ENCODE measurements at regions not wholly inside any gene's neighbourhood (a gene's known extent, or its start where the extent isn't known, plus 50 kb on each side); places are given as distances from the start of the nearest gene placed in this dataset.
"Not testable (repeated sequence)": the region's sequence is repeated elsewhere in the genome, so short reads cannot be mapped to it uniquely, and the experiment has no call there.

DNA sequence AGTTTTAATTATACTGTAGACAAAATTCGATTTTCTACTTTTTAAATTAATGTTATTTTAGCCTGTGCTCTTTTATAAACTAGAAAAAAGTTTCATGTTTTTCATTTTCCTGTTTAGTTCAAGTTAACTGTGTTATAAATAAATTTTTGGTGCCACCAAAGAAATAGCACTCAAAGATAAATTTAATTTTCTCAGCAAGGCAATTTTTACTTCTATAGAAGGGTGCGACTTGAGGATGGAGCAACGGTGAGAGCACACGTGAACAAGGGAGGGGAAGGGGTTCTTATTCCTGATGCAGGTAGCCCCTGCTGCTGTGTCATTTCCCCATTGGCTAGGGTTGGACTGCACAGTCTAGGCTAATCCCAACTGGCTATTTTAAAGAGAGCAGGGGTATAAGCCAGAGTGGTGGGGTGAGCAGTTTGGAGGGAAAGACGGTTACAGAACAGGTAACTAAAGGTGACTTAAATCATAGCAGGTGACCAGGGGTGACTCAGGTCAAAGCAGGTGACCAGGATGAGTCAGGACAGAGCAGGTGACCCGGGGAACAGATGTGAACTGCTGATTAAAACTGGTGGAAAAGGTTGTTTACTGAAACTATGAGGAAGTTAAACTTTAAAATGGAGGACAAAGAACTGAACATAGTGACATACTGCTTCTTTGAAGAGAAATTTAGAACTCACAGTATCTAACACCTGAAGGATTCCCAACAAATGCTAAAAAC, 104.6 kb upstream of the GPBP1 start:
- no peak for DNase-seq

DNA sequence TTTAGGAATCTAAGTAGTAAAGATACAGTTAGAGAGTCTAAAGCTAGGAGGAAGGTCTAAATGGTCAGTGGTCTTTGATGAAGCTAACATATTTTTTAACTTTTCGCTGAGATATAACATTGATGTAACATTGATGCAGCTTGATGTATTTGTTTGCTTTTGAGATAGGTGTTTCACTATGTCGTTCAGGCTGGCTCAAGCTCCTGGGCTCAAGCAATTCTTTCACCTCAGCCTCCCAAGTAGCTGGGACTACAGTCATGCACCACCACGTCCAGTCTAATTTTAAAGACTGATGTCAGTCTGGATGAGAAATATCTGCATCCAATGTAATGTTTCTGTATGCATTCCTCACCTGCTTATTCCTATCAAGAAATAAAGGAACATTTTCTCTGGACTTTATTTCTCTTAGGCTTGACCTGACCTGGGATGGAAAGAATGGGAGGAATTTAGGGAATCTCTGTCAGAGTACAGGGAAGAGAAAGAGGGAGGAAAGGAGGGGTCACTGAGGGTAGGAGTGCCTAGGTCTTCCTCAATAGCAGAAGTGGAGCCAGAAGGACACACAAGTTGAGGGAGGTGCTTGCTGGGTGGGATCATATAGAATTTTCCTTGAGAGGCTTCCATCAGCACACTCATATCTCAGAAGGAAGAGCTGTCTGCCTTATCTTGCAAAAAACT, 101.5 kb upstream of the GPBP1 start:
- no peak for DNase-seq

DNA sequence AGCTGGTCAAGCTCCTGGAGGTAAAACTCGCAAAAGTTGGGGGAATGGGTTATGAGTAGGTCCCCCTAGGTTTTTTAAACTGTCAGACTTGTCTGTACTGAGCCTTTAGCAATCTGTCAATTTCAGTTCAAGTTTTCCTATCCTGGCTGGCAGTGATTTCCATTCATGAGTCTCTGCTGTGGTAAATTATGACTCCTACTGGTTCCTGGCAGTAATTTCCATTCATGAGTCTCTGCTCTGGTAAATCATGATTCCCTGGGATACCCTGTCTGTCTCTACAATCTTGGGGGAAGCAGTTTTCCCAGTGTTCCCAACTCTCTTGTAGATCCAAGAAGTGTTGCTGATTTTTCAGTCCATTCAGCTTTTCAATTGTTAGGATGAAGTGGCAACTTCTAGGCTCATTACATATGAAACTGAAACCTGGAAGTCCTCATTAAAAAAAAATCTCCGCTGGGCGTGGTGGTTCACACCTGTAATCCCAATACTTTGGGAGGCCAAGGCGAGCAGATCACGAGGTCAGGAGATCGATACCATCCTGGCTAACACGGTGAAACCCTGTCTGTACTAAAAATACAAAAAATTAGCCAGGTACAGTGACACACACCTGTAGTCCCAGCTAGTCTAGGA, 91.3 kb upstream of the GPBP1 start:
- DNase-seq = no peak

DNA sequence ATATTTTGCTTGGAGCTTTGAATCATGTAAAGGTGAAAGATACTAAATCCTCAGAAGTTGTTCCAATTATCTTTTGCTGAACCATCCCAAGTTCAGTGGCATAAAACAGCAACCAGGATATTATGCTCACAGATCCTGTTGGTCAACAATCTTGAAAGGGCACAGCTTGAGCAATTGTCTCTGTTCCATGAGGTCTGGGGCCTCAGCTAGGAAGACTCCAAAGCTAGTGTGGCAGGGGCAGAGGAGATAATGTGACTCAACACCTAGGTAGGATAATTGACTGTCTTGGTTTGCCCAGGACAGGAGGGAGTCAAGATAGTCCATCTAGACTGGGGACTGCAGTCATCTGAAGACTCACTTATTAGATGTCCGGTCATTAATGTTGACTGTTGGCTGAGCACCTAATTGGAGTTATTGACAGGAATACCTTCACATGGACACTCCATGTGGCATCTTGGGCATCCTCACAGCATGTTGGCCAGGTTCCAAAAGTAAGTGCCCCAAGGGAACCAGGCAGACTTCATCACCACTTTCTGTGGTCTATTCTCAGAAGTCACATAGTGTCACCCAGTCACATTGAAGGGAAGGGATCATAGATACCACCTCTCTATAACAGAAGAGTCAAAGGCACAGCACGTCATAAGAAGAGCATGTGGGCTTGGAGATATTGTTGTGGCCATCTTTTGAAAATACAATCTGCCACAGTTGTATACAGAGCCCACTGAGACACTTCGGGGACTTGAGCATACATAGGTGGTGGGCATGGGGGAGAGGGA, 88.4 kb upstream of the GPBP1 start:
- no peak for DNase-seq

DNA sequence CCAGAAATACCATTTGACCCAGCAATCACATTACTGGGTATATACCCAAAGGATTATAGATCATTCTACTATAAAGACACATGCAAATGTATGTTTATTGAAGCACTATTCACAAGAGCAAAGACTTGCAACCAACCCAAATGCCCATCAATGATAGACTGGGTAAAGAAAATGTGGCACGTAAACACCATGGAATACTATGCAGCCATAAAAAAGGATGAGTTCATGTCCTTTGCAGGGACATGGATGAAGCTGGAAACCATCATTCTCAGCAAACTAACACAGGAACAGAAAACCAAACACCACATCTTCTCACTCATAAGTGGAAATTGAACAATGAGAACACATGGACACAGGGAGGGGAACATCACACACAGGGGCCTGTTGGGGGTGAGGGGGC, 85.9 kb upstream of the GPBP1 start:
- DNase-seq = not testable (repeated sequence)

DNA sequence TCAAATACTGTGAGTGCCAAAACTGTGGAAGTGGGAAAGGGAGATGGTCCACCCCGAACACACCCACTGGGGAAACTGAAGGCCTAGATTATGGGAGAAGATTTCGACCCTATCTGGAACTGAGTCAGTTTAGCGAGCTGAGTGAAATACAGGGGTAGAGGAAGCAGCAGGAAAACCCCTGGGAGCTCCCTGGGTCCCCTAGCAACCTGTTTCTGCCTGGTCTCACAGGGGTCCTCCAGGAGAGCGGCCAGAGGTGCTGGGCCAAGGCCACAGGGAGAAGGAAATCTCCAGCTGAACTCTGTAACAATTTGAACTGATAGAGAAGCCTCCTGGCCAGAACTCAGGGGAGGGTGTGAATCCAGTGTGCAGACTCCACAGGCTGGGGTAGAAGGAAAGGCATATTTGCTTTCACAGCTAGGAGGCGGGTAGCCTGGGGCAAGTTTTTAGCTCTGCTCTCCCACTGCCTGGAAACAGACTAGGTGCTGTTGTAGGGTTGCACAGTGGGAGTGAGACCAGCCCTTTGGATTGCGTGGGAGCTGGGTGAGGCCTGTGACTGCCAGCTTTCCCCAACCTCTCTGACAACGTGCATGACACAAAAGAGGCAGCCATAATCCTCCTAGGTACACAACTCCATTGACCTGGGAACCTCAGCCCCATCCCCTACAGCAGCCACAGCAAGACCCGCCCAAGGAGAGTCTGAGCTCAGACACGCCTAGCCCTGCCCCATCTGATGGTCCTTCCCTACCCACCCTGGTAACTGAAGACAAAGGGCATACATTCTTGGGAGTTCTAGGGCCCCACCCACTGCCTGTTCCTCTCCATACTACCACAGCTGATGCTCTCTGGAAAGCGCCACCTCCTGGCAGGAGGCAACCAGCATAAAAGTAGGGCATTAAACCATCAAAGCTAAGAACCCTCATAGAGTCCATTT, 78.8 kb upstream of the GPBP1 start:
- no peak for DNase-seq

DNA sequence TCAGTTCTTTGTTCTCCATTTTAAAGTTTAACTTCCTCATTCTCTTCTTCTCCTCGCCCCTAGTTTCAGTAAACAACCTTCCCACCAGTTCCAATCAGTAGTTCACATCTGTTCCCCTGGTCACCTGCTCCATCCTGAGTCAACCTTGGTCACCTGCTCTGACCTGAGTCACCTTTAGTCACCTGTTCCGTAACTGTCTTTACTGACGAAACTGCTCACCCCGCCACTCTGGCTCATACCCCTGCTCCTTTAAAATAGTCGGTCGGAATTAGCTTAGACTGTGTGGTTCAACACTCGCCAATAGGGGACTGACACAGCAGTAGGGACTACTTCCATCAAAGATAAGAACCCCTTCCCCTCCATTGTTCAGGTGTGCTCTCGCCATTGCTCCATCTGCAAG, 76.3 kb upstream of the GPBP1 start:
- no peak for DNase-seq

DNA sequence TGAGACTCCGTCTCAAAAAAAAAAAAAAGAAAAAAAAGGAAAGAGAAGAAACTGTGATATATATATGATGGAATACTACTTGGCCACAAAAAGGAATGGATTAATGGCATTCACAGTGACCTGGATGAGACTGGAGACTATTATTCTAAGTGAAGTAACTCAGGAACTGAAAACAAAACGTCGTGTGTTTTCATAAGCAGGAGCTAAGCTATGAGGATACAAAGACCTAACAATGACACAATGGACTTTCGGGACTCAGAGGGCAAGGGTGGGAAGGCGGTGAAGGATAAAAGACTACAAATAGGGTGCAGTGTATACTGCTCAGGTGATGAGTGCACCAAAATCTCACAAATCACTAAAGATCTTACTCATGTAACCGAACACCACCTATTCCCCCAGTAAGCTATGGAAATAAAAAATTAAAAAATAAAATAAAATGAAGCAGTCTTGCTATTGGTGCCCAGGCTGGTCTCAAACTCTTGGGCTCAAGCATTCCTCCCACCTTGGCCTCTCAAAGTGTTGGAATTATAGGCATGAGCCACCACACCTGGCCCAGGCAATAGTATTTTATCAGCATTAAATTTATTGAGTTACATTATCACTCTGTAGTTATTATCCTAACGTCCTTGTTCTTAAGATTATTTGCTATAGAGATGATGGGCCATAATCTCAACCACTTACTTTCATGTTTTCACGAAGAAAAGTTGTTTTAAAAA, 71.5 kb upstream of the GPBP1 start:
- DNase-seq = no peak

DNA sequence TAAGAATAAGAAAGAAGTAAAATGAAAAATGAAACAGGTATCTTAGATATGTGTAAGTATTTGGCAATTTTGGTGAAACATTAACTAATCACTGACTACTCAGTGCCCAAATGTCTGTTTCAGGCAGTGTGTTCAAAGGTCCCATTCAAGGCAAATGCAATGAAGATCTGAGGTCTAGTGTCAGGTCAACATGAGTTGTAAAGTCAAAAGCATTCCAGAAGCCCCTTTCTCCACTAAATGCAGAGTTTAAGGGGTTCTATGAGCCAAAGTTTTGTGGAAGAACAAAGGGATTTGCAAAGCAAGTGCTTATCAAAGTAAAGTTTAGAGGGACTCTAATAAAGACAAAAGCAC, 71.0 kb upstream of the GPBP1 start:
- DNase-seq = no peak

DNA sequence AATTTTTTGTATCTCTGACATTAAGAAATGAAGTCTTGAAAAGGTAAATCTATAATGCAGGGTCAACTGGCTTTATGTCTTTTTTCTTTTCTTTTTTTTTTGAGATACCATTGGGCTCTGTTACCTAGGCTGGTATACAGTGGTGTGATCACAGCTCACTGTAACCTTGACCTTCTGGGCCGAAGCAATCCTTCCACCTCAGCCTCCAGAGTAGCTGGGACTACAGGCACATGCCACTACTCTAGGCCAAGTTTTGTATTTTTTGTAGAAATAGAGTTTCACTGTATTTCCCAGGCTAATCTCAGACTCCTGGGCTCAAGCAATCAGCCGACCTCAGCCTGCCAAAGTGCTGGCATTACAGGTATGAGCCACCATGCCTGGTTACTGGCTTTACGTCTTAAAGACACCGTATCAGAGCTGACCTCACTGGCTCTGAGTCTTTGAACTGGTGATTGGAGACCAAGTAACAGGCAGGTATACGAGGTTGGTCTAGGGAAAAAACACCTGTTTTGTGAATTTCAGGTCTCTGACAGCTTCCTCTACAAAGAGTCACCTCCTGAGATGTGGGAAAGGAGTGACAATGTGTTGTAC, 70.4 kb upstream of the GPBP1 start:
- no peak for DNase-seq

DNA sequence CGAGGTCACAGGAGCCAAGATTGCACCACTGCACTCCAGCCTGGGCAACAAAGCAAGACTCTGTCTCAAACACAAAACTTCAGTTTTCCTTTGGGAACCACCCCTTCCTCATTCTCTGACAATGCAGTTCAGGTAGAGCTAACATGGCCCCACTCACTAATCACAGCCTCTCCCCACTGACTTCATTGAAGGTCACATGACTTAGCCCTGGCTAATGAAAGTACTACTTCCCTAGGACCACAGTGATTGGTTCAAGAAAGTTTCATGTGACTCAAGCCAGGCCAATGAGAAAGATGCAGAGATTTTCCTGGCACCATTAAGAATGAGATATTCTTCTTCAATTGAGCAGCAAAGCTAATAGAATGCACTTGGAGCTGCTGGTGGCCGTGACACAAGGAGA, 67.2 kb upstream of the GPBP1 start:
- DNase-seq = no peak

DNA sequence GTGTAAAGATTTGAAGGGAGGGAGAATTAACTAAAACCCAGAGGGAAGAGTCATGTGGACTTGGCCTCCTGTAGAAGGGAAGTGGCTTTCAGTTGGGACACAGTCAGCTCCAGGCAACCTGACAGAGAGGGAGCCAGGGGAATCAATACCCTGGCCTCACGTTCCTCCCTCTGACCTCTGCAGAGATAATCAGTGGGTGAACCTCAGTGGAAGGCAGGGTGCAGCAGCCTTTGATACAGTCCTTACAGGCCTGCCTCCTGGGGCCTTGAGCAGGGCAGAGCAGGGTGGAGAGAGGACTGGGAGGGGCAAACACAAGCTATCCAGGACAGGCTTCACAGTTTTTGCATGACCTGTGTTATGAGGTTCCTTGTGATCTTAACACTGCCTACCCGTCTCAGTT, 61.9 kb upstream of the GPBP1 start:
- no peak for DNase-seq

DNA sequence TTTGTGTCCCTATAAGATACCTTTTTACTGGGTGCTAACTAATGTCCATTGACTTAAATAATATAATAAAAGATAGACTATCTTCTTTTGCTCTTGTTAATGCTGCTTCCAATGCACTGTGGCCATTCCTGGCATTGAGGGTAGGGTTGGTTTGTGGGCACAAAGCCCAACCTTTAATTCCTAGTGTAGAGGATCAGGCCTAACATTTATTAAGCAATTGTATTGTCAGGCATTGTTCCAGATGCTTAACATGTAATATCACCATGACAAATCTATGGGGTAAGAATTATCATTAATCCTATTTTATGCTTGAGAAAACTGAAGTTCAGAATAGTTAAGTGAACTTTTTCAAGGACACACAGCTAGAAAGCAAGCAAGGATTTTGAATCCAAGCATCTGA, 60.4 kb upstream of the GPBP1 start:
- DNase-seq = no peak

DNA sequence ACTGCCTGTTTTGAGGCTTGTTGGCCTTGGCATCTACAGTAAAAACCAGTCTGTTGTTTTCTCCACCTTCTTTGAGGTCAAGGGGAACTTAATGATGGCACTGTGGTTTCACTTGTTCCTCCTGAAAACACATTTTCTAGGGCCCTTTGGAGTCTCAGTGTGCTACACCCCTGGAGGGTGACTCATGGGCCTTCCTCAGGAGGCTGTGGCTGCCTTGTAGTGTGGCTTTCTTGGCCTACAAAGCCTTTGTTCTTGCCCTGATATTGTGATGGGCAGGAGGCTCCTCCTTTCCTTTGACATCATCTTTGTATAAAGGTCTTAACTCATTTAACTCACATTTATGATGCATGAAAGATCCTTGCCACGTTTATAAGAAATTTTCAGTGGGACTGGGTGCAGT, 56.3 kb upstream of the GPBP1 start:
- peak; percentile 45 for DNase-seq

DNA sequence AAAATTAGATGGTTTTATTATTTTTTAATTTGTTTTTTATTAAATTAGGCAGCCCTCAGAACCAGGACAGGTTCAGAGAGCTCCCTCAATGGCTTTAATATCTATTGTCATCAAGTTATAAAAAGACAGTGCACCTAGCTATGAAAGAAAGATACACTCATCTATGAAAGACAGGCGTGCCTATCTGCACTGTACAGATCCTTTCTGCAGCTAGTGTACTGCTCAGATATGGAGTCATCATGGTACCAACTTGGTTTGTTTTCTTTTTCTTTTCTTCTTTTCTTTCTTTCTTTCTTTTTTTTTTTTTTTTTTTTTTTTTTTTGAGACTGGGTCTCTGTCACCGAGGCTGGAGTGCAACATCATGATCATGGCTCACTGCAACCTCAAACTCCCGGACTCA, 54.8 kb upstream of the GPBP1 start:
- DNase-seq = no peak

DNA sequence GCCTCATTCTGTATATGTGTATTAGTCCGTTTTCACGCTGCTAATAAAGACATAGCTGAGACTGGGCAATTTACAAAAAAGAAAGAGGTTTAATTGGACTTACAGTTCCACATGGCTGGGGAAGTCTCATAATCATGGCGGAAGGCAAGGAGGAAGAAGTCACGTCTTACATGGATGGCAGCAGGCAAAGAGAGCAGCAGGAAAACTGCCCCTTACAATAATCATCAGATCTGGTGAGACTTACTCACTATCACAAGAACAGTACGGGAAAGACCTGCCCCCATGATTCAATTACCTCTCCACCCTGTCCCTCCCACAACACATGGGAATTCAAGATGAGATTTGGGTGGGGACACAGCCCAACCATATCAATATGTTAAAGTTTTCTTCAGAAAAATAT, 49.8 kb upstream of the GPBP1 start:
- DNase-seq = no peak

All from activated T-cell treated with anti-CD3 and anti-CD28 coated beads for 4 hours (primary cell).